ENCODE measurements at regions not wholly inside any gene's neighbourhood (a gene's known extent, or its start where the extent isn't known, plus 50 kb on each side); places are given as distances from the start of the nearest gene placed in this dataset.

DNA sequence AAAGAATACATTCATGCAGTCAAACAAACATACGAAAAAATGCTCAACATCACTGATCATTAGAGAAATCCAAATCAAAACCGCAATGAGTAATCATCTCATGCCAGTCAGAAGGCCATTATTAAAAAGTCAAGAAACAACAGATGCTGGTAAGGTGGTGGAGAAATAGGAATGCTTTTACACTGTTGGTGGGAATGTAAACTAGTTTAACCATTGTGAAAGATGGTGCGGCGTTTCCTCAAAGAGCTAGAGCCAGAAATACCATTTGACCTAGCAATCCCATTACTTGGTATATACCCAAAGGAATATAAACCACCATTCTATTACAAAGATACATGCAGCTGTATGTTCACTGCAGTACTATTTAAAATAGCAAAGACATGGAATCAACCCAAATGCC lies 330.4 kb downstream of the EDEM1 start:
- TF ChIP-seq POLR2AphosphoS5 (IDR thresholded peaks at IDR 0.05) = no peak
- TF ChIP-seq, protein P1, sequence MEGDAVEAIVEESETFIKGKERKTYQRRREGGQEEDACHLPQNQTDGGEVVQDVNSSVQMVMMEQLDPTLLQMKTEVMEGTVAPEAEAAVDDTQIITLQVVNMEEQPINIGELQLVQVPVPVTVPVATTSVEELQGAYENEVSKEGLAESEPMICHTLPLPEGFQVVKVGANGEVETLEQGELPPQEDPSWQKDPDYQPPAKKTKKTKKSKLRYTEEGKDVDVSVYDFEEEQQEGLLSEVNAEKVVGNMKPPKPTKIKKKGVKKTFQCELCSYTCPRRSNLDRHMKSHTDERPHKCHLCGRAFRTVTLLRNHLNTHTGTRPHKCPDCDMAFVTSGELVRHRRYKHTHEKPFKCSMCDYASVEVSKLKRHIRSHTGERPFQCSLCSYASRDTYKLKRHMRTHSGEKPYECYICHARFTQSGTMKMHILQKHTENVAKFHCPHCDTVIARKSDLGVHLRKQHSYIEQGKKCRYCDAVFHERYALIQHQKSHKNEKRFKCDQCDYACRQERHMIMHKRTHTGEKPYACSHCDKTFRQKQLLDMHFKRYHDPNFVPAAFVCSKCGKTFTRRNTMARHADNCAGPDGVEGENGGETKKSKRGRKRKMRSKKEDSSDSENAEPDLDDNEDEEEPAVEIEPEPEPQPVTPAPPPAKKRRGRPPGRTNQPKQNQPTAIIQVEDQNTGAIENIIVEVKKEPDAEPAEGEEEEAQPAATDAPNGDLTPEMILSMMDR (IDR thresholded peaks at IDR 0.05) = no peak
- TF ChIP-seq POLR2A (IDR thresholded peaks at IDR 0.05) = no peak
